Hypothalamus (tissue), 51 donors: ENCODE measurements at regions not wholly inside any gene's neighbourhood (a gene's known extent, or its start where the extent isn't known, plus 50 kb on each side); places are given as distances from the start of the nearest gene placed in this dataset.

ENCODE experiments used
- DNase-seq, 51 donors: peaks; one replicate each; lab custom pipeline; 2025; lab: John Stamatoyannopoulos, UW

DNA sequence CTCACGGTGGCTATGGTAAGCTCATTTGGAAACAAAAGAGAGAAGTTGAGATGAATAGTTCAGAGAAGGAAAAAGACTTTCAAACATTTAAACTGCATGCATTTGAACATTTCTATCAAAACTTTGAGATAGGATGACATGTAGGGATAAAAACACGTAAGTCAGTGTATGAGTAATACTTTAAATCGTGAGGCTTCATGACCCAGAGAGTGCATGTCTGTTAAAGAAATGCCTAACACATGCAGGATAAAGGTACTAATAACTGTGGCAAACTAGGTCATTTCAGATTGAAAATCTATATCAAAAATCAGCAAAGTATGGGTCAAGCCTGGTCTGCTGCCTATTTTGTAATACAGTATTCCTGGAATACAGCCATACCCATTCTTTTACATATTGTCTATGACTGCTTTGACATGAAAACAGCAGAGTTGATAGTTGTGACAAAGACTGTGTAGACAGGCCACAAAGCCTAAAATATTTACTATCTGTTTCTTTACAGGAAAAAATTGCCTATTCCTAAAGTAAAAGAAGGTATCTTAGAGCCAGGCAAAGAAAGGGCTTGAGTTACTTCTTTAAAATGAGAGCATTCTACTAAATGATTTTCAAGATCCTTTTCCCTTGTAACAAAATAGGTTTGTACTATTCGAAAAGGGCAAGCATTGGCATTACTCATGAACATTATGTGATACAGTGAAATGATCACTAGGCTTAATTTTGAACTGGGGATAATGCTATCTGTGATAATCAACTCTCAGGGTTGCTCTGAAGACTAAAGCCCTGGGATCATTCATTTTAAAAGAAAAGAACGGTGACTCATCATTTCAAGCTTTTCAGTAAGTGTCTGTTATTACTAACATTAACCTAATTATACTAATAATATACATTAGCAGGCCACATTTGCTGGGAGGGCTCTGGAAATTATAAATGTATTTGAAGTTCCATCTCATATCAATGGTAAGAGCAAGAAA lies 185.9 kb downstream of the CRPPA start:
- no peak for DNase-seq

DNA sequence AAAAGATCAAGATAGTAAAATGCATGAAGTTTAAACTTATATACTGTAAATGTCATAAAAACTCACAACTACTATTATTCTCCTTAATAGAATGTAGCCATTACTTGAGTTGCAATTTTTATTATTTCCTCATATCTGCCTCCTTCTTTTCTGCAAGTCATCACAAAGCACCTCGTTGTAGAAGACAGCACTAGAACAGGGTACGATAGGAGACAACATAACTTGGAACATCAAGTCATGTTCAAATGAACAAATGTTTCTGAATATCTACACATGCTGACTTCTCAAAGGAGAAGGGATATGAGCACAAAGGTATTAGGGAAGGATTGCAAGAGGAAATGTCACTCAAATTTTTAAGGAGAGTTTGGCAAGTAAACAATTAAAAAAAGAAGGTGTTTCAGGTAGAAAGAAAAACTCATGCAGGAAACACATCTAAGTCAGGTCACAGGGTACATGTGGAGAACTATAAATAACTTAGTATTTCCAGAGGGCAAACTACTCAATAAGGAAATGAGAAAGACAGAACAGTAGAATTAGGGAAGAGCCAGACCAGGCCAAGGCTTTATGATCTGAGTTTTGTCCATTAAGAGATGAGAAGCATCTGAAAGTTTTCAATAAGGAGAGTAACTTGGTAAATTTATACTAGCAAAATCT lies 186.7 kb downstream of the CRPPA start:
- DNase-seq, result no peak

DNA sequence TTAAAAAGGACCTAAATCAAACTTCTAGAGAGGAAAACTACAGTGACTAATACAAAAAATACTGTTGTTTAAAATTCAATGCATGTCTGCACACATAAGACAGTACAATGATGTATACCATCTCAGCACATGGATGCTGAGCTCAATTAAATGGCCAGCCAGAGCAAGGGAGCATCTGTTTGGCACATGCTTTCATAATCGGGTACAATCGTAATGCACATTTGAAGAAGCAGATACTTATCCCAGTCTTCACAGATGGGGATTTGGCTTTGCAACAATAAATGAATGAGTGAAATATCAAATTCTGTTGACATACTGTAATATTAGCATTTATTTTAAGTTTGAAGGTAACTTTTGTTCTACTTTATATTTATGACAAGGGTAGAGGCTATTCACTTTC lies 187.8 kb downstream of the CRPPA start:
- no peak for DNase-seq

DNA sequence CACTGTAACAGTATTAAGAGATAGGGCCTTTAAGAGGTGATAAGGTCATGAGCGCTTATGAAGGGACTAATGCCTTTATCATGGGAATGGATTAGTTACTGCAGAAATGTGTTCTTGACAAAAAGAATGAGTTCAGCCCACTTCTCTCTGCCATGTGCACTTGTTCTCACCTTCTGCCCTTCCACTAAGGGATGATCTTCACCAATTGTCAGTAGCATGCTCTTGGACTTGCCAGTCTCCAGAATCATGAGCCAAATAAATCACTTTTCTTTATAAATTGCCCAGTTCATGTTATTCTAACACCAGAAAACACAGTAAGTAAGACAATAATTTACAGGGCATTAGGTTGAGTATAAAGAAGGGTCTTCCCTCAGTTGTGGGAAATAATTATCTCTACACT lies 189.1 kb downstream of the CRPPA start:
- DNase-seq, result no peak

DNA sequence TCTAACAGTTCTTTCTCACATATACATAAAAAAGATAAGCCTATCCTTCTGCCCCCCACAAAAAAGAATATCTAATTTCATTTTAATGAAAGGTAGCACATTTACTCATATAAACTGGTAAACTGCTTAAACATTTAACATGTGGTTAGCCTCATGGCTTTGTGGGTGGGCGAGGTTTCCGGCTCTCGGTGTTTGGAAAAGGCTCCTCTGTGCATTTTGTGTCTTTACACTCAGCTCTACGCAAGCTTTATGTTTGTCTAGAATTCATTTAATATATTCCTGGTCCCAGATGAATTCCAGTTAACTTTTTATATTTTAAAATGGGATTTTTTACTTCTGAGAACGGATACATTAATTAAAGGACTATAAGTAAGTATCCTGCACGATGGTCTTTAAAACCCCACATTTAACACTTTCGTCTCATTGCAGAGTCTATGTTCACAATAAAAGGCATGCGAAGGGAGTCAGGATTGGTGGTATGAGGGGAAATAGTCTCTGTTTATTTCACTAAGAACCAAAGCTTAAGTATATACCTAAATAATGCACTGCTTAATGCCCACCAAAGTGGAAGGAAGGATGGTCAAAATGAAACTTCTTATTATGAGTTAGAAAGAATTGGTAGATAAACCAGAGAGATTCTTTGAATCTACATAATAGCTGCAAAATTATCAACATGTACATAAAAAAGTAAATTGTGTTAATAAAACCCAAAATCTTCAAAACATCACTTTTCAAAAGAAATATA lies 197.2 kb downstream of the CRPPA start:
- no peak for DNase-seq

DNA sequence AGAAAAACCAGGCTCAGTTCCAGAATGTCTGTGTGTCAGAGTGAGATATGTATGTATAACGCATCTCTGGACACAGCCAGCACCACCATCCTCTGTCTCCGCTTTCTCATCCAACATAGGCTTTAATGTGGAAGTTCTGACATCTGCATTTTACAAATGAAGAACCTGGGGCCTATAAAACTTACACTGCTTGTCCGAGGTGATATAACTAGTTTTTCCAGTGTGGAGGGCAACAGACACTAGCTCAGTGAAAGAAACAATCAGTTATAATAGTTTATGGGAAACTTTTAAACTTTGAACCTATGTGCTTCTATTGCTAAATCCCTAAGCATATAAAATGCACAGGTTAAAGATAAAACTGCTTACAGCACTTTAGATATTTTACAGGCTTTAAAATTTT lies 208.7 kb downstream of the CRPPA start:
- no peak for DNase-seq

DNA sequence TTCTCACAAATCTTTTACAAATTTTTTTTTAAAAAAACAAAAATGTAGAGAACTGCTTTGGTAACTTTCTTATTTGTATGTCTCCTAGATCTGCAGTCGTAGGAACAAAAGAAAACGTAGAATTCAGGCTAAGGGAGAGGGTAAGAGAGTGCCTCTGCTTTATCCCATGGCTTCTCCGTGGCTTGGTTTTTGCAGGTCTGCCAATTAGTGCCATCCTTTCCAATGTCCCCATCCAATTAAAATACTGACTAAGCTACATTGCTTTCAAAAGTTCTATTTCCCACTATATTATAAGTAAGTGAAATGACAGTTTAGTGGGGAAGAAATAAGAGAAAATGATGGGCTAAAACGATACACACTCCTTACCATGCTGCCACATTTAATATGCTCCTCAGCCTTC lies 209.3 kb downstream of the CRPPA start:
- DNase-seq, result no peak

DNA sequence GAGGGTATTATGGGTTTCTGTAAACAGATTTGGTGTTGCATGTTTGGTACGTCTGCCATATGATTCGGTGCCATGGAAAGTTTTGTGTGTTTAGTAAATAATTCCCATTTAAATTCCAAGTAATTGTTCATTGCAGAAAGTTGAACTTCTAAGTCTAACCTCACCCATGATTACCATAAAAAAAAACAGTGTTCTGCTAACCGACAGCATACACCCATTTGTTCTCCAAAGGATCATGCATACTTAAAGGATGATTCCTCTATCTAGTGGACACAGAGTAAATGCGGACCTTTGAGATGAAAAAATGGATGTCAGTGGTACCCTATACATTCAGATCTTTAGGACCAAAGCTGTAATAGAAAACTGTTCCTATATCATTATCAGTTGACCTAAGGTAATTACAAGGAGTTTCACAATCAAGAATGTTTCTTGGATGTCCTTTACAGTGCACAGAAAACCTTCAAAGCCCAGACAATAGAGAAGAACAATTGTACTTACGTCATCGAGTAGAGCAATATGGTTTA lies 209.9 kb downstream of the CRPPA start:
- no peak for DNase-seq

DNA sequence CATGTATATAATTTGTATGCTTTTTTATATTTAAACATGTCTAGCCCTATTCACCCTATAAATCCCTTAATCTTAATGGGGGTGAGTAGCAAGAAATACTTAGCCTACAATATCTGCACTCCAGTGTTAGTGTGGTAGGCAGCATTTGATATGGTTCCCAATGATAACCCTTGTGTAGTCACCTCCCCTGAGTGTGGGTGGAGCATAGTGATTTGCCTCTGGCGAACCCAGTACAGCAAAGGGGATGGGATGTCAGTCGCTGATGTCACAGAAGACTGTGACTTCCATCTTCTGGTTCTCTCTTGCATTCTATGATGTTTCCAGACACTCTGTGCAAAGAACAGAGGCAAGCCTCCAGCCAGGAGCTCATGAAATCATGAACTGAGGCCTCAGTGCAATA lies 211.2 kb downstream of the CRPPA start:
- DNase-seq, result no peak

DNA sequence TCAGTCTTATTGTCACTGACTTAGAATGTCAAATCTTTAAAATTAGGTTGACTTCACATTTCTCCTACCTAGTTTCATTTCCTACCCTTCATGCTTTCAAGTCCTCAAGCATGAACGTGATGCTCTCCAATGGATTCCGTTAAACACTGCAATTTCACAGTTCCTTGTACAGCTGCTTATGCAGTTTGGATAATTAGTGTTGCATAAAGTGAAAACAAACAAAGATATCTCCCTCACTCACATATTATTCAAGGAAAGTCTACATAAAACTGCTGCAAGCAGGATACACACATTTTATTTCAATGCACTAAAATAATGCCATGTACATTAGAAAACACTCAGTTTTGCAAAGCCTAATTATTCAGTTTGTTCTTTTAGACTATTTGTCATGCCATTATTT lies 214.0 kb downstream of the CRPPA start:
- no peak for DNase-seq

DNA sequence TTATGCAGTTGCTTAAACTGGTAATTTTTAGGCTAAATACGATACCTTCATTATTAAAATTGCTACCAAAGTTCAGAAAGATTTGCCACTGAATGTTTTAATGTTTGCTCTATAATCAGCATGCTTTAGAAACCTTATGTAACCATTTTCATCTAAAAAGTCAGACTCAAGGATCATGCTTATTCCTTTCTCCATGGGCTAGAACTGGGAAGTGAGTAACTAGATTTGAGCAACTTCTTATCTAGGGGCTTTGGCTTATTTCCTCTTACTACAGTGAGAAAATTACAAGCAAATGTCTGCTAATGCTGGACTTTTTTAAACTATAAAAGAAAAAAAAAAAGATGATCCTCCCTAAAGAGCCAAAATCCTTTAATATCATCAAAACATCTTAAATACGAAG lies 215.9 kb downstream of the CRPPA start:
- DNase-seq, result no peak

DNA sequence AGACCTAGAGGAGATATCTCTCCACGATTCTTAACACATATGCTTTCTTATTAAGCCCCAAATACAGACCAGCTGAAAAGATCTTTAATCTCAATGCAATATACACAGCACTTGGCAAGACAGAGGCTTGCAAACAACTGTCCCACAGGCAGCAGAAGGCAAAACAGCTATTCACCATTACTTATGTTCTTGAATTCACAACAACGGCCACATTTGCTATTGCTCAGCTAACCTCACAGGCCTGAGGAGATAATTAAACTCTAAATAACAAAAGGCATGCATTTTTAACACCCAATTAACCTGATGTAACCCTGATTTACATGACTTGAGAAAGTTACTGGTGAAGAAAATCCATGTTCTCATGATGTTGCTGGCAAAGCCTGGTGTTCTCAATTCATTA lies 216.4 kb downstream of the CRPPA start:
- DNase-seq, result no peak

DNA sequence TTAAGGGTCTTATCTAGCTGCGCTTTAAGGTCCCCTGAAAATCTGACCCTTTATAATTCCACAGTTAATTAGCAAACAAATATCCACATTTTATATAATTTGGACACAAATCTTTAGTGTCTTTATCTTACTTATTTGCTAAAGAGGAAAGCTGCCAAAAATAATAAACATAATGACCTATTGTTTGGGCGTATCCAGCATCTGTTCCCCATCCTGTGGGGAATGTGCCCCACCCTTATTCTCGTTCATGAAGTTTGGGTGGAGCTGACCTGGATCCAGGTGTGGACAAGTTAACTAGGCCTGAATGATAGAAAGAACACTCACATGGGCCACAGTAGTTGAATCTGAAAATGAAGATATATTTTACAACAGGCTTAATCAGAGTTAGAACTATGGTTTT lies 218.3 kb downstream of the CRPPA start:
- DNase-seq, result no peak

DNA sequence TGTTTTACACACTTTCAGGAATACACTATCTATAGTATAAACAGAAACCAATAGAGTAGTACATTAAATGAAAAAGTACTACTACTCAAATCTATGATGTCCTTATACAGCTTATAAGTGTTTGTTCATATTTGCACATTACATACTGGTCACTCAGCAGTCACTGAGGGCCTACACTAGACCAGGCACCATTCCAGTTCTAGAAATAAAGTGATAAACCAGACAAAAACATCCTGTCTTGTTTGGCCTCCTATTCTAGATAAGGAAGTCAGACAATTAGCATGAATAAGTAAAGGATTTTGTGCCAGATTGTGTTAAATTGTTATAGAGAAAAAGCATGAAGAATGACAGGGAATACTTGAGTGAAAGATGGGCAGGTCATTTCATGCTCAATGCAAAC lies 219.0 kb downstream of the CRPPA start:
- no peak for DNase-seq

DNA sequence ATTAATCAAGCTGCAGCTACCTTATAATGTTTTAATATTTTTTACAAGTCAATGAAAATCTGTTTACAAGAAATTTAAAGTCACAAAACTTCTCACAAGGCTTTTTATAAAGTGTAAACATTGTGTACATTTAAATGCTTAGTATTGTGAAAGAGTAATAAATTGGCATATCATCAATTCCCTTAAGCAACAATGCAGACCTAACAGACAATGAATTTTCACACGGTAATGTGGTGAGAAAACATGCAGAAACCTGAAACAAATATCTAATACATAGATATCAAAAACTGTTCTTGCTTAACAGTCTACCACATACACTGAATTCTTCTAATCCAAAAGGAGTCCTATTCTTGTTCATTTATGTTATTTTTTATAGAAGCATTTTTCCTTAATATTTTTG lies 220.7 kb downstream of the CRPPA start:
- DNase-seq, result no peak

DNA sequence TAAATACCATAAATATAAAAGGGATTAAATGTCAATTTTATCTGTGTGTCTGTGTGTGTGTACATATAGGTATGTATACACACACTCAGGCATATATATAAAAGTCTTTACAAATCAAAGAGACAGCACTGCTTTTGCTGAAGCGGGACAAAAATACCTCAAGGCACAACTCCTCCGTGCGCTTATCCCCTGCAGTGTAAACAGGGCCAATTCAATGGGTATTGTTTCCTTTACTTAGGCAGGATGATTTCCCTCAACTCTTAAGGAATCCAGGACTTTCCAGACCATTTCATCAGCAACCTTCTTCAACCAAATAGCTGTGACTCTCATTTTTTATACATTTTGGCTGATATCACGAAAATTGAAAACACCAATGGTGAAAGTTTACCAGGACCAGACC lies 227.7 kb downstream of the CRPPA start:
- no peak for DNase-seq

DNA sequence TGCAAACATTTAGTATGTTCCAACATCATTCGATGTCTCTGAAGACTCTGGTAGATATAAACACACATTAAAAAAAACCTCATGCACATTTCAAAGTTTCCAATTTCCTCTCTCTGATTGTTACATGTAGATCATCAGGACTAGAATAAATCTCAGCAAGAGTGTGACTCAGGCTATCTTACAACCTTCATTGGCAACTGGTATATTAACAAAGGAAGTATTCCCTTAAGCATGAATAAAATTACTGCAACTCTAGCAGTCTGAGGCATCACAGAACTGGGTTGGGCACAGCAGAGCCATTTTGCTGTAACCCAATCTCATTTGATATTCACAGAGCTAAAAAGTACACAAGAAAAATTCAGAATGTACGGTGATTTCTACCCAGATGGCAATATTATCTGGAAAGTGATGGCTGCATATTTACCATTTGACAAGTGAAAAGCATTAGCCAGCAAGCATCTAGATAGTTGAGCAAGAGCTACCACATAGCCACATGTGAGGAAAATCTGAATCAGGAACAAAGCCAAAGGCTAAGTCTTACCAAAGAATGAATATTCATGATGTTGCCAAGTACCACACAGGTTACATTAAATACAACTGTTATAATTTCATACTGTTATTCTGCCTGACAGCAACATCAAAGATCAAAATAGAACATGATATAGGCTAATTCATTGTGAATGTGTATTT lies 232.2 kb downstream of the CRPPA start:
- DNase-seq, result no peak

DNA sequence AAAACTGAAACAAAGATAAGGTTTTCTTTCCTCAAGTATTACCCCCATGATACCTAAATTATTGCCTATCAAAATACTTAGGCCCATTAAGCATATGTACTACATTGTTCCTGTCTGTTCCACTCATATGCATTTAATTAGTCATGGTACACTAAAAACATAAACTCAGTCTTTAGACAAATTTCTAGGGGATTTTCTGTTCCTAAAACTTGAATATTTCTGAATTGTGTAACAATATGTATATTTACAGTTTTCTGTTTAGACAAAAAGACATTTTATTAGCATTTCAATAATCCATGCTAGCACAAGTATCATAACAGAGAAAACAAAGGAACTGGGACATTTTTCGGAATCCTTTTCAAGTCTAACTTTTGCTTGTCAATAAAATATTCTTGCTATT lies 234.2 kb downstream of the CRPPA start:
- no peak for DNase-seq

DNA sequence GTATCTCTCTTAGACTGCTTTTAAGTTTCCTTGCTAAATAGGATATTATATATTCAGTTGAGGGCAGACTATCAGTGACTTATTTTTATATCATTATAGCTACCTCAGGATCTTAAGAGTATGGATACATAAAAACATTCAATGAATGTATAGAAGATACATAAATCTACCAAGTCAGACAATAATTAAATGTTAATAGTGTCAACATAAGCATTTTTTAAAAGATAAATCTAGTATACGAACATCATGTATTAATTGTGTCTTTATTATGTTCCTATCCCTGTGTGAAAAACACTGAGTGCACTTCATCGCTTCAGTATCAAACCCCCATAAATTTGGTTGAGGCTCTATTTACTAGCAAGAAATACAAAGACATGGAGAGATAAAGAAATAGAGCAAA lies 242.8 kb downstream of the CRPPA start:
- DNase-seq, result no peak

DNA sequence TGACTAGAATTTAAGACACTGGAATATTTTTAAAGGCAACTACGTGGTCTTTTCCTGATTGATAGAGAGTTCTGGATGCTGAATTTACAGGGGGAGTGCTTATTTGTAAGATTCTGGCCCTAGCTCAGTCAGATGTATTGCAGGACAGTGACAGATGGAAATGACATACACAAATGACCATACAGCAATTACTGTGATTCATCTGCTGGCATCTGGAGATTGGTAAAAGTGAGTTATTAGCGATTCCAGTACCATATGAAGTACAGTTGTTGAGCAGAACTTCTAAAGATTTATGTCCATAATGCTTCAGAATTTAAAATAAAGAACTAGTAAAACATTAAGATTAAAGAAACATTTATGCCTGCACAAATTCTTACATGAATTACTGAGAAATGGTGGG lies 243.2 kb downstream of the CRPPA start:
- no peak for DNase-seq

DNA sequence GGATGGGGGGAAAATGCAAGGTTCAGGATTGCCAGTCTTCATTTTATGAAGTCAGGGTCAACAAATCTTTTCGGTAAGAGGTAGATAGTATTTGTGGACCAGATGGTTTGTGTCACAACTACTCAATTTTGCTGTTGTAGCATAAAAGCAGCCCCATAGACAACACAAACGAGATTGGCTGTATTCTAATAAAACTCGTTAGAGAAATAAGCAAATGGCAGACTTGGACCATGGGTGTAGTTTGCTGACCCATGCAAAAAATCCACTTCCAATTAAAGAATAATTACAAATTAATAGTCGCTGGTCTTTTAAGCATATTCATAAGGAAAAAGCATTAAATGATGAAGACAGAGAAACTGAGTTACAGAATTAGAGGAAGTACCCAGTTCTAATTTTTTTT lies 247.1 kb downstream of the CRPPA start:
- DNase-seq, result no peak
